RWPE2 (cell line): ENCODE measurements at regions not wholly inside any gene's neighbourhood (a gene's known extent, or its start where the extent isn't known, plus 50 kb on each side); places are given as distances from the start of the nearest gene placed in this dataset.

ENCODE experiments used
- ATAC-seq: fragments of 200-7000 bp; cut with Tn5 transposase; 3 replicates; pipeline ENCODE4 v1.9.1; 2021; ENCODE audit warnings: low read depth
- DNase-seq: peaks from one replicate; pipeline ENCODE4 v3.0.0-alpha.2; 2020; ENCODE audit warnings: low spot score
- H3K27ac ChIP-seq: fragments of 450-650 bp; 2 replicates; pipeline ENCODE4 v1.5.1; 2017; ENCODE audit warnings: mild to moderate bottlenecking; ENCODE audit not compliant: poor library complexity, severe bottlenecking
- H3K27me3 ChIP-seq: fragments of 250-450 bp; sonication (Bioruptor Pico); 2 replicates; pipeline ENCODE4 v1.5.1; 2021; ENCODE audit warnings: mild to moderate bottlenecking, moderate library complexity; ENCODE audit not compliant: insufficient read depth, poor library complexity, severe bottlenecking
- H3K36me3 ChIP-seq: fragments of 250-450 bp; sonication (Bioruptor Pico); 2 replicates; pipeline ENCODE4 v1.5.1; 2020; ENCODE audit warnings: low read depth, mild to moderate bottlenecking, moderate library complexity
- H3K4me1 ChIP-seq: fragments of 250-450 bp; sonication (Bioruptor Pico); 2 replicates; pipeline ENCODE4 v1.5.1; 2021; ENCODE audit warnings: mild to moderate bottlenecking, moderate library complexity; ENCODE audit not compliant: insufficient read depth, poor library complexity, severe bottlenecking
- H3K4me3 ChIP-seq: fragments of 250-450 bp; sonication (Bioruptor Pico); 2 replicates; pipeline ENCODE4 v1.5.1; 2021; ENCODE audit warnings: mild to moderate bottlenecking, moderate library complexity; ENCODE audit not compliant: severe bottlenecking
- H3K9me3 ChIP-seq: fragments of 250-450 bp; sonication (Bioruptor Pico); 2 replicates; pipeline ENCODE4 v1.5.1; 2021; ENCODE audit warnings: mild to moderate bottlenecking, moderate library complexity; ENCODE audit not compliant: severe bottlenecking
- CTCF ChIP-seq: fragments of 450-650 bp; IDR thresholded peaks from one replicate; pipeline ENCODE4 v1.5.1; 2017; ENCODE audit warnings: mild to moderate bottlenecking, moderate library complexity; ENCODE audit not compliant: poor library complexity, severe bottlenecking

GRCh38 chr16:64217789-64218535 is 903.9 kb downstream of the CDH11 start:
- H3K4me1 ChIP-seq: no peaks in the 10 kb centered on the region
- H3K27ac ChIP-seq: no peak overlapping the region
- no peak for DNase-seq
- H3K27me3 ChIP-seq: peaks cover 3% of the 10 kb centered on the region
- no peaks in the 10 kb centered on the region for H3K9me3 ChIP-seq
- H3K4me3 ChIP-seq: no peak overlapping the region
- no peaks in the 10 kb centered on the region for H3K36me3 ChIP-seq
- no peak for TF ChIP-seq CTCF
- ATAC-seq: no peak

GRCh38 chr16:64215730-64216129 is 906.1 kb downstream of the CDH11 start:
- Histone ChIP-seq H3K27ac (no peak overlapping the region), H3K4me3 (no peak overlapping the region), H3K36me3 (no peaks in the 10 kb centered on the region), H3K9me3 (no peaks in the 10 kb centered on the region), H3K27me3 (peaks cover 3% of the 10 kb centered on the region), H3K4me1 (no peaks in the 10 kb centered on the region)
- DNase-seq (no peak), ATAC-seq (no peak)
- no peak for TF ChIP-seq CTCF

- DNase-seq (no peak), ATAC-seq (no peak)
- Histone ChIP-seq H3K4me3 (no peak overlapping the region), H3K9me3 (no peaks in the 10 kb centered on the region), H3K4me1 (no peaks in the 10 kb centered on the region), H3K36me3 (no peaks in the 10 kb centered on the region), H3K27me3 (no peaks in the 10 kb centered on the region), H3K27ac (no peak overlapping the region)
- TF ChIP-seq CTCF: no peak
Observed at GRCh38 chr16:64211331-64211730, 910.5 kb downstream of the CDH11 start.

- H3K27ac ChIP-seq: no peak overlapping the region
- DNase-seq: no peak
- no peak for ATAC-seq
Observed at GRCh38 chr16:64206862-64207261, 915.0 kb downstream of the CDH11 start.

More at GRCh38 chr16:64206862-64207261, 915.0 kb downstream of the CDH11 start:
- no peaks in the 10 kb centered on the region for H3K4me1 ChIP-seq
- H3K27me3 ChIP-seq: peaks cover 5% of the 10 kb centered on the region
- TF ChIP-seq CTCF: no peak
- no peak overlapping the region for H3K4me3 ChIP-seq
- H3K36me3 ChIP-seq: no peaks in the 10 kb centered on the region
- H3K9me3 ChIP-seq: no peaks in the 10 kb centered on the region
